ENCODE measurements at regions not wholly inside any gene's neighbourhood (a gene's known extent, or its start where the extent isn't known, plus 50 kb on each side); places are given as distances from the start of the nearest gene placed in this dataset.
"Not testable (repeated sequence)": the region's sequence is repeated elsewhere in the genome, so short reads cannot be mapped to it uniquely, and the experiment has no call there.

- no peaks in the 10 kb centered on the region for H3K36me3 ChIP-seq
- 77 to 80% methylated on average over 1 of the region's 1 CpG for WGBS, 2 donors
- peak in 3 of 6 experiments; percentile 22 to 32 (median 32) for TF ChIP-seq CTCF (IDR thresholded peaks at IDR 0.05)
- no peak for TF ChIP-seq POLR2A (IDR thresholded peaks at IDR 0.05)
- H3K4me3 ChIP-seq (replicated peaks in 1 of 3): no peak overlapping the region
- H3K9me3 ChIP-seq: no peaks in the 10 kb centered on the region
- no peak overlapping the region for H3K27ac ChIP-seq
- H3K27me3 ChIP-seq: no peaks in the 10 kb centered on the region
- no peaks in the 10 kb centered on the region for H3K4me1 ChIP-seq
- DNase-seq: no peak
- intact Hi-C loops (cut with DNase I): no loop called here
Measured at GRCh38 chrX:66760651-66761050, 121.8 kb upstream of the EDA2R start.

DNA sequence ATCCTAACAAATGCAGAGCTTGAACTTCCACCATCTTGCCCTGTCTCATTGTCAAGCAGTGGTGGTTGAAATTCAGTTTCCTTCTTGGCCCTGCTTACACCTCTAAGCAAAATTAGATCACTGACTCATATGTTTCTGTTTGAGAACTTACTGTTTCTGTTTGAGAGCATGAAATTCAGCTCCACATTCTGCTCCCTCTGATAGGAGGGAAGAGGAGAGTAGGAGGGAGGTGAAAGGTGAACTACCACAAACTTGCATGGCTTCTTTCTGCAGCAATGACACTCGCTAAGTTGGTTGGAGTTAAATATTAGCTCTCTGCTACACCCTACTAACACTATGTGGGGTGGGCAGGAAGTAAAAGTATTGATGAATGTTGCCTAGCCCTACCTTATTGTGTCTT is 117.8 kb upstream of the EDA2R start:
- TF ChIP-seq CTCF (IDR thresholded peaks at IDR 0.05) (no peak), POLR2A (IDR thresholded peaks at IDR 0.05) (no peak)

GRCh38 chrX:66751136-66751782 is 112.4 kb upstream of the EDA2R start:
- no peaks in the 10 kb centered on the region for H3K36me3 ChIP-seq
- TF ChIP-seq CTCF (IDR thresholded peaks at IDR 0.05) (no peak), POLR2A (IDR thresholded peaks at IDR 0.05) (no peak)
- 80 to 83% methylated on average over 1 of the region's 2 CpGs for WGBS, 2 donors
- no peak overlapping the region for H3K4me3 ChIP-seq (replicated peaks in 1 of 3)
- intact Hi-C loops (cut with DNase I): no loop called here
- H3K27me3 ChIP-seq: no peaks in the 10 kb centered on the region
- H3K4me1 ChIP-seq: no peaks in the 10 kb centered on the region
- H3K27ac ChIP-seq: no peak overlapping the region
- no peak for DNase-seq
- no peaks in the 10 kb centered on the region for H3K9me3 ChIP-seq

More for the DNA sequence above, 117.8 kb upstream of the EDA2R start:
- Histone ChIP-seq H3K4me1 (no peaks in the 10 kb centered on the region), H3K27ac (no peak overlapping the region), H3K9me3 (no peaks in the 10 kb centered on the region), H3K4me3 (replicated peaks in 1 of 3) (no peak overlapping the region), H3K27me3 (no peaks in the 10 kb centered on the region), H3K36me3 (no peaks in the 10 kb centered on the region)
- intact Hi-C loops (cut with DNase I): no loop called here
- WGBS, 2 donors: 86 to 93% methylated on average over 1 of the region's 1 CpG
- DNase-seq: no peak

DNA sequence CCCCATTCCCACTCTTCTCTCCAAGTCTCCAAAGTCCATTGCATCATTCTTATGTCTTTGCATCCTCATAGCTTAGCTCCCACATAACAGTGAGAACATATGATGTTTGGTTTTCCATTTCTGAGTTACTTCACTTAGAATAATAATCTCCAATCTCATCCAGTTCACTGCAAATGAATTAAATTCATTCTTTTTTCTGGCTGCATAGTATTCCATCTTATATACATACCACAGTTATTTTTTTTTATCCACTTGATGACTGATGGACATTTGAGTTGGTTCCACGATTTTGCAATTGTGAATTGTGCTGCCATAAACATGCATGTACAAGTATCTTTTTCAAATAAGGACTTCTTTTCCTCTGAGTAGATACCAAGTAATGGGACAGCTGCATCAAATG is 105.6 kb upstream of the EDA2R start:
- H3K36me3 ChIP-seq; intact Hi-C loops (cut with DNase I); H3K4me3 ChIP-seq (replicated peaks in 1 of 3); H3K4me1 ChIP-seq; H3K27ac ChIP-seq; DNase-seq; H3K9me3 ChIP-seq; H3K27me3 ChIP-seq: not testable (repeated sequence)
- 77 to 80% methylated on average over 1 of the region's 1 CpG for WGBS, 2 donors

GRCh38 chrX:66731398-66731797 is 92.5 kb upstream of the EDA2R start:
- Histone ChIP-seq H3K4me3 (replicated peaks in 1 of 3) (no peak overlapping the region), H3K4me1 (no peaks in the 10 kb centered on the region), H3K27ac (no peak overlapping the region), H3K9me3 (no peaks in the 10 kb centered on the region), H3K27me3 (no peaks in the 10 kb centered on the region), H3K36me3 (no peaks in the 10 kb centered on the region)
- TF ChIP-seq POLR2A (IDR thresholded peaks at IDR 0.05) (no peak), CTCF (IDR thresholded peaks at IDR 0.05) (peak in 4 of 6 experiments; percentile 12 to 48 (median 36))
- DNase-seq: peak in 1 of 2 donors; percentile 1
- intact Hi-C loops (cut with DNase I): no loop called here
- 21 to 22% methylated on average over 2 of the region's 2 CpGs for WGBS, 2 donors
